ENCODE measurements at regions not wholly inside any gene's neighbourhood (a gene's known extent, or its start where the extent isn't known, plus 50 kb on each side); places are given as distances from the start of the nearest gene placed in this dataset.

GRCh38 chr5:63217422-63217821 lies 638.8 kb downstream of the LRRC70 start:
- no peak for TF ChIP-seq EZH2phosphoT487 (IDR thresholded peaks at IDR 0.05; ENCODE audit: low read length)
- no peak for TF ChIP-seq CTCF (IDR thresholded peaks at IDR 0.05; ENCODE audit: low read length)
